Left ventricle myocardium inferior (tissue), 1 donor: ENCODE measurements at regions not wholly inside any gene's neighbourhood (a gene's known extent, or its start where the extent isn't known, plus 50 kb on each side); places are given as distances from the start of the nearest gene placed in this dataset.

Experiments
- DNase-seq: peaks from one replicate; pipeline ENCODE4 v3.0.0-alpha.2; 2020
- H3K27ac ChIP-seq: fragments of 200-600 bp; replicated peaks from 2 replicates; pipeline ENCODE4 v1.8.0; 2021
- H3K27me3 ChIP-seq: fragments of 200-600 bp; 2 replicates; pipeline ENCODE4 v1.8.0; 2021; ENCODE audit warnings: low read depth
- H3K36me3 ChIP-seq: fragments of 200-600 bp; 2 replicates; pipeline ENCODE4 v1.8.0; 2021
- H3K4me1 ChIP-seq: fragments of 200-600 bp; 2 replicates; pipeline ENCODE4 v1.8.0; 2021
- H3K4me3 ChIP-seq: fragments of 200-600 bp; 2 replicates; pipeline ENCODE4 v1.8.0; 2021; ENCODE audit warnings: mild to moderate bottlenecking, moderate library complexity
- H3K9me3 ChIP-seq: fragments of 200-600 bp; replicated peaks from 2 replicates; pipeline ENCODE4 v1.8.0; 2021
- CTCF ChIP-seq: fragments of 200-600 bp; IDR thresholded peaks from 2 replicates; pipeline ENCODE4 v1.8.0; 2021; ENCODE audit warnings: antibody characterized with exemption, mild to moderate bottlenecking, borderline replicate concordance
- intact Hi-C: fragments of 100-400 bp; cut with micrococcal nuclease; formaldehyde crosslinking; loops from one replicate; pipeline ENCODE4 v1.11.0; 2022
- donor health status: DM: no; HTN: yes; CAD: no; lungs with severe emphysema.

- no peak for TF ChIP-seq CTCF
- Histone ChIP-seq H3K4me3 (no peak overlapping the region), H3K4me1 (no peaks in the 10 kb centered on the region), H3K27ac (no peak overlapping the region), H3K36me3 (no peaks in the 10 kb centered on the region), H3K9me3 (no peaks in the 10 kb centered on the region), H3K27me3 (no peaks in the 10 kb centered on the region)
- DNase-seq: no peak
- intact Hi-C loops: no loop called here
Observed at GRCh38 chr13:59269476-59269875, 894.3 kb downstream of the DIAPH3 start.

DNA sequence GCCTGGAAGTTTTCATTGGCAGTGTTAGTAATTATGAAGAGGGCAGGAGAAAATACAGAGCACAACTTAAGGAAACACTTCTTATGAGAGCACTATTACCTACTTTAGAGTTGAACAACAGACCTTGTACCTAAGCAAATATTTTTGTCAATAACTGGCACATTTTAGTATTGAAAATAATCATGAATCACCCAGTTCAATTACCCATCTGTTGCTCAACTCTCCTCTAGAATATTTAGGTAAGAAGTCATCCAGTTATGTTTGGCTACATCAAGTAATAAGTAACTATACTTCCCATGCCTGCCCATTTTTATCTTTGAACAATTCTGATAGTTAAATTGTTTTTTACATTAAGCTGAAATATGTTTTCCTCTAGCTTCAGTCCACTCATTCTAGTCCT is 893.4 kb downstream of the DIAPH3 start:
- no peaks in the 10 kb centered on the region for H3K4me1 ChIP-seq
- H3K4me3 ChIP-seq: no peak overlapping the region
- DNase-seq: no peak
- H3K27me3 ChIP-seq: no peaks in the 10 kb centered on the region
- intact Hi-C loops: no loop called here
- H3K27ac ChIP-seq: no peak overlapping the region
- H3K36me3 ChIP-seq: no peaks in the 10 kb centered on the region
- TF ChIP-seq CTCF: no peak
- no peaks in the 10 kb centered on the region for H3K9me3 ChIP-seq

- no peak for DNase-seq
- no peak overlapping the region for H3K4me3 ChIP-seq
- TF ChIP-seq CTCF: no peak
- no peaks in the 10 kb centered on the region for H3K9me3 ChIP-seq
- no peaks in the 10 kb centered on the region for H3K36me3 ChIP-seq
- H3K4me1 ChIP-seq: no peaks in the 10 kb centered on the region
- intact Hi-C loops: no loop called here
- H3K27me3 ChIP-seq: no peaks in the 10 kb centered on the region
- H3K27ac ChIP-seq: no peak overlapping the region
Observed at GRCh38 chr13:59274958-59275727, 888.6 kb downstream of the DIAPH3 start.

- Histone ChIP-seq H3K4me3 (no peak overlapping the region), H3K27ac (no peak overlapping the region), H3K4me1 (no peaks in the 10 kb centered on the region), H3K27me3 (no peaks in the 10 kb centered on the region), H3K9me3 (no peaks in the 10 kb centered on the region), H3K36me3 (no peaks in the 10 kb centered on the region)
- intact Hi-C loops: no loop called here
- no peak for DNase-seq
- no peak for TF ChIP-seq CTCF
Observed at GRCh38 chr13:59276436-59276835, 887.3 kb downstream of the DIAPH3 start.

GRCh38 chr13:59277106-59277505 is 886.6 kb downstream of the DIAPH3 start:
- no peak overlapping the region for H3K27ac ChIP-seq

More at GRCh38 chr13:59277106-59277505, 886.6 kb downstream of the DIAPH3 start:
- intact Hi-C loops: no loop called here
- H3K4me3 ChIP-seq: no peak overlapping the region
- H3K4me1 ChIP-seq: no peaks in the 10 kb centered on the region
- no peak for DNase-seq
- H3K36me3 ChIP-seq: no peaks in the 10 kb centered on the region
- no peaks in the 10 kb centered on the region for H3K9me3 ChIP-seq
- no peak for TF ChIP-seq CTCF
- no peaks in the 10 kb centered on the region for H3K27me3 ChIP-seq
